Ectodermal cell (in vitro differentiated cells): ENCODE measurements at regions not wholly inside any gene's neighbourhood (a gene's known extent, or its start where the extent isn't known, plus 50 kb on each side); places are given as distances from the start of the nearest gene placed in this dataset.
"Not testable (repeated sequence)": the region's sequence is repeated elsewhere in the genome, so short reads cannot be mapped to it uniquely, and the experiment has no call there.

Source experiments
- H3K27ac ChIP-seq: 2 replicates; pipeline ENCODE4 v1.7.0; 2013; ENCODE audit warnings: mild to moderate bottlenecking, low read depth, low read length; ENCODE audit not compliant: insufficient read depth, poor library complexity, severe bottlenecking
- H3K27me3 ChIP-seq: 2 replicates; pipeline ENCODE4 v1.7.0; 2013; ENCODE audit warnings: mild to moderate bottlenecking, low read length; ENCODE audit not compliant: insufficient read depth, control insufficient read depth, poor library complexity, severe bottlenecking
- H3K36me3 ChIP-seq: one replicate; pipeline ENCODE4 v1.7.0; 2013; ENCODE audit warnings: low read length; ENCODE audit not compliant: control insufficient read depth, insufficient read depth
- H3K4me1 ChIP-seq: one replicate; pipeline ENCODE4 v1.7.0; 2013; ENCODE audit warnings: low read length; ENCODE audit not compliant: control insufficient read depth, insufficient read depth
- H3K4me3 ChIP-seq: 2 replicates; pipeline ENCODE4 v1.7.0; 2013; ENCODE audit warnings: low read depth, low read length, control low read depth; ENCODE audit not compliant: insufficient read depth
- H3K9me3 ChIP-seq: 2 replicates; pipeline ENCODE4 v1.7.0; 2013; ENCODE audit warnings: mild to moderate bottlenecking, low read length, moderate library complexity; ENCODE audit not compliant: control insufficient read depth
- WGBS, 2 experiments: methylation state at CpG; one replicate each; pipeline ENCODE4 v1.1.7; 2013; ENCODE audit warnings: missing lambda C conversion rate in 2 of 2; 5-methylcytosine and 5-hydroxymethylcytosine counted together

GRCh38 chr2:87658357-87658756 lies 89.5 kb upstream of the PLGLB2 start:
- no CpG with 5 or more reads among the region's 7 CpGs for WGBS, 2 experiments
- not testable (repeated sequence) for H3K27me3 ChIP-seq, H3K4me1 ChIP-seq, H3K4me3 ChIP-seq, H3K36me3 ChIP-seq, H3K27ac ChIP-seq, H3K9me3 ChIP-seq

GRCh38 chr2:87658976-87659375 lies 88.9 kb upstream of the PLGLB2 start:
- H3K36me3 ChIP-seq, H3K4me3 ChIP-seq, H3K4me1 ChIP-seq, H3K9me3 ChIP-seq, H3K27ac ChIP-seq, H3K27me3 ChIP-seq: not testable (repeated sequence)
- WGBS, 2 experiments, result 88 to 93% methylated on average over 4 of the region's 6 CpGs

- H3K4me1 ChIP-seq, H3K4me3 ChIP-seq, H3K36me3 ChIP-seq, H3K27ac ChIP-seq, H3K9me3 ChIP-seq, H3K27me3 ChIP-seq: not testable (repeated sequence)
- WGBS, 2 experiments, result 99 to 100% methylated on average over 5 to 7 of the region's 10 CpGs
These were observed 87.7 kb upstream of the PLGLB2 start for GRCh38 chr2:87660164-87660563.

GRCh38 chr2:87662316-87663290 lies 85.3 kb upstream of the PLGLB2 start:
- not testable (repeated sequence) for H3K4me3 ChIP-seq, H3K4me1 ChIP-seq, H3K9me3 ChIP-seq, H3K27ac ChIP-seq, H3K27me3 ChIP-seq, H3K36me3 ChIP-seq
- WGBS, 2 experiments, result 50 to 68% methylated on average over 7 to 8 of the region's 10 CpGs

GRCh38 chr2:87663347-87663746 lies 84.5 kb upstream of the PLGLB2 start:
- H3K9me3 ChIP-seq, H3K4me1 ChIP-seq, H3K27ac ChIP-seq, H3K4me3 ChIP-seq, H3K27me3 ChIP-seq, H3K36me3 ChIP-seq: not testable (repeated sequence)

GRCh38 chr2:87667027-87667426 lies 80.9 kb upstream of the PLGLB2 start:
- H3K9me3 ChIP-seq, H3K27me3 ChIP-seq, H3K4me3 ChIP-seq, H3K36me3 ChIP-seq, H3K4me1 ChIP-seq, H3K27ac ChIP-seq: not testable (repeated sequence)

- H3K9me3 ChIP-seq, H3K4me3 ChIP-seq, H3K27me3 ChIP-seq, H3K36me3 ChIP-seq, H3K4me1 ChIP-seq, H3K27ac ChIP-seq: not testable (repeated sequence)
- no CpG with 5 or more reads among the region's 5 CpGs for WGBS, 2 experiments
These were observed 79.5 kb upstream of the PLGLB2 start for GRCh38 chr2:87668361-87668760.

GRCh38 chr2:87669633-87670231 lies 78.2 kb upstream of the PLGLB2 start:
- H3K27me3 ChIP-seq, H3K9me3 ChIP-seq, H3K27ac ChIP-seq, H3K4me1 ChIP-seq, H3K36me3 ChIP-seq, H3K4me3 ChIP-seq: not testable (repeated sequence)
- WGBS, 2 experiments, result 98 to 100% methylated on average over 2 to 5 of the region's 8 CpGs

- WGBS, 2 experiments, result 93 to 95% methylated on average over 1 of the region's 4 CpGs
These were observed 75.5 kb upstream of the PLGLB2 start for GRCh38 chr2:87672404-87672803.

GRCh38 chr2:87674729-87675128 lies 73.2 kb upstream of the PLGLB2 start:
- not testable (repeated sequence) for H3K36me3 ChIP-seq, H3K4me3 ChIP-seq, H3K4me1 ChIP-seq, H3K27me3 ChIP-seq, H3K27ac ChIP-seq, H3K9me3 ChIP-seq
- WGBS, 2 experiments, result 100% methylated on average over 1 of the region's 2 CpGs; no CpG with 5 or more reads in 1 of the 2 experiments

More at GRCh38 chr2:87672404-87672803, 75.5 kb upstream of the PLGLB2 start:
- H3K27ac ChIP-seq, H3K9me3 ChIP-seq, H3K4me1 ChIP-seq, H3K27me3 ChIP-seq, H3K36me3 ChIP-seq, H3K4me3 ChIP-seq: not testable (repeated sequence)
